PC-3 (cell line): ENCODE measurements at regions not wholly inside any gene's neighbourhood (a gene's known extent, or its start where the extent isn't known, plus 50 kb on each side); places are given as distances from the start of the nearest gene placed in this dataset.

ENCODE experiments used
- ATAC-seq: fragments of 200-7000 bp; cut with Tn5 transposase; 2 replicates; pipeline ENCODE4 v1.9.1; 2020; ENCODE audit warnings: mild to moderate bottlenecking, moderate library complexity
- BruUV-seq: library from RNA; stranded (reverse); fragments of 400-500 nt; replicated peaks from 2 replicates; lab custom pipeline; 2021; lab: Mats Ljungman, UMichigan
- CTCF ChIA-PET: fragments of 300-600 bp; sonication (Branson Sonifier 250); formaldehyde crosslinking; loops from one replicate; lab custom pipeline; 2022; ENCODE audit warnings: antibody characterized with exemption; lab: Charles Lee
- POLR2A ChIA-PET: fragments of 300-600 bp; sonication (Branson Sonifier 250); formaldehyde crosslinking; loops from one replicate; lab custom pipeline; 2022; ENCODE audit warnings: antibody characterized with exemption; ENCODE audit not compliant: unreplicated experiment; lab: Charles Lee
- DNase-seq: peaks from one replicate; pipeline ENCODE4 v3.0.0-alpha.2; 2015
- H2AFZ ChIP-seq: fragments of 300-600 bp; sonication (generic); 2 replicates; pipeline ENCODE4 v1.6.0; 2016; ENCODE audit warnings: antibody characterized with exemption, low read length
- H3F3A ChIP-seq: fragments of 300-600 bp; sonication (generic); one replicate; pipeline ENCODE4 v1.6.0; 2017; ENCODE audit warnings: antibody characterized with exemption, low read length, control low read depth, mild to moderate bottlenecking; ENCODE audit not compliant: unreplicated experiment
- H3K27ac ChIP-seq: fragments of 300-600 bp; sonication (generic); 2 replicates; pipeline ENCODE4 v1.5.1; 2016; ENCODE audit warnings: mild to moderate bottlenecking, low read length
- H3K27me3 ChIP-seq: fragments of 300-600 bp; sonication (generic); 2 replicates; pipeline ENCODE4 v1.6.1; 2016; ENCODE audit warnings: low read length, mixed read lengths
- H3K36me3 ChIP-seq: fragments of 300-600 bp; sonication (generic); 2 replicates; pipeline ENCODE4 v1.6.1; 2016; ENCODE audit warnings: low read depth, mixed run types, low read length, mixed read lengths
- H3K4me1 ChIP-seq: fragments of 300-600 bp; sonication (generic); 2 replicates; pipeline ENCODE4 v1.5.1; 2016; ENCODE audit warnings: low read length; ENCODE audit not compliant: insufficient read depth
- H3K4me2 ChIP-seq: fragments of 300-600 bp; sonication (generic); 2 replicates; pipeline ENCODE4 v1.6.0; 2016; ENCODE audit warnings: low read length
- H3K4me3 ChIP-seq: fragments of 300-600 bp; sonication (generic); 2 replicates; pipeline ENCODE4 v1.5.1; 2016; ENCODE audit warnings: mild to moderate bottlenecking, low read length, mixed read lengths
- H3K79me2 ChIP-seq: fragments of 300-600 bp; sonication (generic); 2 replicates; pipeline ENCODE4 v1.6.1; 2017; ENCODE audit warnings: low read length, mixed read lengths
- H3K9ac ChIP-seq: fragments of 300-600 bp; sonication (generic); 2 replicates; pipeline ENCODE4 v1.6.0; 2016; ENCODE audit warnings: mild to moderate bottlenecking, low read length
- H3K9me2 ChIP-seq: fragments of 300-600 bp; sonication (generic); replicated peaks from 2 replicates; pipeline ENCODE4 v1.6.1; 2016; ENCODE audit warnings: mixed run types, low read length, mixed read lengths
- H3K9me3 ChIP-seq: fragments of 300-600 bp; sonication (generic); 2 replicates; pipeline ENCODE4 v1.6.1; 2016; ENCODE audit warnings: low read length, mixed read lengths
- H4K20me1 ChIP-seq: fragments of 300-600 bp; sonication (generic); 2 replicates; pipeline ENCODE4 v1.6.1; 2016; ENCODE audit warnings: low read length, mixed read lengths
- EZH2phosphoT487 ChIP-seq: fragments of 300-600 bp; sonication (generic); IDR thresholded peaks from 2 replicates; pipeline ENCODE4 v1.6.1; 2018; ENCODE audit warnings: mild to moderate bottlenecking, antibody characterized with exemption, low read length, borderline replicate concordance
- intact Hi-C: fragments of 100-400 bp; cut with micrococcal nuclease; formaldehyde crosslinking; loops from 2 replicates; pipeline ENCODE4 v1.9.0; 2023

GRCh38 chr1:200464784-200465400 lies 55.1 kb upstream of the ZNF281 start:
- H3K36me3 ChIP-seq, result no peaks in the 10 kb centered on the region
- peaks cover 16% of the 10 kb centered on the region for H3K4me1 ChIP-seq
- no peaks in the 10 kb centered on the region for H3K27me3 ChIP-seq
- H3F3A ChIP-seq, result no peaks in the 10 kb centered on the region
- DNase-seq (no peak), ATAC-seq (no peak)
- CTCF ChIA-PET, result interaction anchor here (0.6 kb wide), 1 partner anchor 157 kb away, joined by 3 read pairs; no protein-coding TSS in a partner anchor
- POLR2A ChIA-PET, result no interaction called here
- H3K9me3 ChIP-seq, result no peaks in the 10 kb centered on the region
- TF ChIP-seq EZH2phosphoT487, result no peak
- H3K79me2 ChIP-seq, result no peaks in the 10 kb centered on the region
- no peak overlapping the region for H3K4me2 ChIP-seq
- H3K9ac ChIP-seq, result no peak overlapping the region
- BruUV-seq, result no TSS peak
- H3K27ac ChIP-seq, result no peak overlapping the region
- intact Hi-C loops, result no loop called here
- no peaks in the 10 kb centered on the region for H3K9me2 ChIP-seq
- H3K4me3 ChIP-seq, result no peak overlapping the region
- H2AFZ ChIP-seq, result no peak overlapping the region
- H4K20me1 ChIP-seq, result no peaks in the 10 kb centered on the region
